AG20443 (cell line): ENCODE measurements at regions not wholly inside any gene's neighbourhood (a gene's known extent, or its start where the extent isn't known, plus 50 kb on each side); places are given as distances from the start of the nearest gene placed in this dataset.

ENCODE experiments used
- DNase-seq: peaks from one replicate; pipeline ENCODE4 v3.0.0; 2012; ENCODE audit warnings: low spot score, mixed read lengths

DNA sequence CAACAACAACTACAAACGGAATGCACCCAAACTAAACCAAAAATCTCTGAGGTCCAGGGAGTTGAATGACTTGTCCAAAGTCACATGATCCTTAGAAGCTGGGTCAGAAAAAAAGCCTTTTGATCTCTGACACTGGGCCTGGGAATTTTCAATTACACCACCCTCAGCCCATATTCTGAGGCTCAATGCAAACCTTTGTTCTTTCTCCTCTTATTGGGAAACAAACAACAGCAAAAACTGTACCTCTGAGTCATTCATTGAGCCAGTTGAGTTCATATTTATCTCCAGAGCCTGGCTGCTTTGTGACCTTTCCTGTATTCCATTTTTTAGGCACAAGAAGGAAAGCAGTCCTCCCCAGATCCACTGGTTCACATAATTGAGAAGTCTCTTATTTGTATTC lies 51.2 kb upstream of the SORCS1 start:
- DNase-seq = no peak
